ENCODE measurements at regions not wholly inside any gene's neighbourhood (a gene's known extent, or its start where the extent isn't known, plus 50 kb on each side); places are given as distances from the start of the nearest gene placed in this dataset.

GRCh38 chr3:110795163-110795562 is 276.5 kb upstream of the NECTIN3 start:
- H2BK15ac ChIP-seq (ENCODE audit: low read depth, low read length) = no peak overlapping the region
- H2BK20ac ChIP-seq (ENCODE audit: low read depth, low read length, poor library complexity, severe bottlenecking) = no peak overlapping the region
- no peaks in the 10 kb centered on the region for H4K20me1 ChIP-seq (ENCODE audit: control insufficient read depth, insufficient read depth, insufficient read length)
- H3K56ac ChIP-seq (ENCODE audit: insufficient read length, low read depth, low read length) = no peak overlapping the region
- Mint-ChIP-seq H3K27me3 (ENCODE audit: low read depth) (no peaks in the 10 kb centered on the region), H3K27ac (no peak overlapping the region), H3K4me1 (no peaks in the 10 kb centered on the region; a peak in 3 of 4 replicates), H3K9me3 (no peaks in the 10 kb centered on the region), H3K36me3 (ENCODE audit: insufficient read depth in 1 of 3, low read depth in 3 of 3) (0 out of 7 replicates have a peak, but pooled peaks cover 0 to 3% (median 0%) of the 10 kb centered on the region in 3 experiments), H3K4me3 (no peak overlapping the region)
- H3K4me2 ChIP-seq (ENCODE audit: insufficient read depth, insufficient read length, low read length) = no peak overlapping the region
- no peak overlapping the region for H3K23ac ChIP-seq (ENCODE audit: insufficient read length, low read depth, low read length)
- H3K9ac ChIP-seq (ENCODE audit: extremely low read depth, insufficient read length, low read length) = no peak overlapping the region
- H3K9me3 ChIP-seq (ENCODE audit: control insufficient read depth, low read depth, low read length) = no peaks in the 10 kb centered on the region
- H2BK12ac ChIP-seq (ENCODE audit: insufficient read length, low read depth, low read length) = no peak overlapping the region
- DNase-seq = no peak
- H2BK5ac ChIP-seq (ENCODE audit: insufficient read length, low read length) = no peak overlapping the region
- no peaks in the 10 kb centered on the region for H3K79me2 ChIP-seq (ENCODE audit: insufficient read depth, low read length)
- no peak overlapping the region for H2AK5ac ChIP-seq (ENCODE audit: insufficient read length, low read length)
- TF ChIP-seq CTCF (conservative IDR thresholded peaks at IDR 0.05) = no peak
- H3K4me1 ChIP-seq (ENCODE audit: insufficient read depth, low read length) = no peaks in the 10 kb centered on the region
- H4K5ac ChIP-seq (ENCODE audit: insufficient read length, low read depth, low read length) = no peak overlapping the region
- H2AFZ ChIP-seq (ENCODE audit: low read length) = no peak overlapping the region
- H2BK120ac ChIP-seq (ENCODE audit: low read depth, low read length, poor library complexity, severe bottlenecking) = no peak overlapping the region
- H3K18ac ChIP-seq (ENCODE audit: insufficient read length, low read depth, low read length) = no peak overlapping the region
- H3K79me1 ChIP-seq (ENCODE audit: insufficient read depth, low read depth, low read length, poor library complexity, severe bottlenecking) = no peaks in the 10 kb centered on the region
- H3K27ac ChIP-seq (ENCODE audit: insufficient read length, low read depth, low read length) = no peak overlapping the region
- no peak overlapping the region for H3K14ac ChIP-seq (ENCODE audit: insufficient read depth, low read length)
- H3K4ac ChIP-seq (ENCODE audit: low read depth, low read length) = no peak overlapping the region
- no peaks in the 10 kb centered on the region for H3K23me2 ChIP-seq (ENCODE audit: insufficient read length, low read depth, low read length, poor library complexity, severe bottlenecking)
- H3T11ph ChIP-seq (ENCODE audit: low read length) = no peak overlapping the region
- H3K27me3 ChIP-seq (ENCODE audit: insufficient read depth, low read length) = no peaks in the 10 kb centered on the region
- no peak overlapping the region for H4K8ac ChIP-seq (replicated peaks; ENCODE audit: insufficient read length, low read depth, low read length)
- whole genome bisulfite sequencing (ENCODE audit: extremely low coverage, insufficient read length, low lambda C conversion rate) = no CpG with 5 or more reads among the region's 2 CpGs
- H4K91ac ChIP-seq (ENCODE audit: insufficient read length, low read depth, low read length) = no peak overlapping the region

Data from H9 (cell line).